Activated naive CD8-positive, alpha-beta T cell treated with anti-CD3 and anti-CD28 coated beads, Interleukin-2, amount 50 U/mL, for 16 hours (primary cell): ENCODE measurements at regions not wholly inside any gene's neighbourhood (a gene's known extent, or its start where the extent isn't known, plus 50 kb on each side); places are given as distances from the start of the nearest gene placed in this dataset.
A peak's percentile ranks its signal among the peaks of the same experiment; 100 is the strongest.

Experiments used
- DNase-seq: peaks from one replicate; pipeline ENCODE4 v3.0.0-alpha.2; 2020; ENCODE audit warnings: low read depth, low spot score

- DNase-seq, result no peak
Observed at GRCh38 chr3:102113421-102114041, 264.2 kb downstream of the NFKBIZ start.

GRCh38 chr3:102114264-102114979 lies 265.1 kb downstream of the NFKBIZ start:
- DNase-seq, result peak; percentile 4

DNA sequence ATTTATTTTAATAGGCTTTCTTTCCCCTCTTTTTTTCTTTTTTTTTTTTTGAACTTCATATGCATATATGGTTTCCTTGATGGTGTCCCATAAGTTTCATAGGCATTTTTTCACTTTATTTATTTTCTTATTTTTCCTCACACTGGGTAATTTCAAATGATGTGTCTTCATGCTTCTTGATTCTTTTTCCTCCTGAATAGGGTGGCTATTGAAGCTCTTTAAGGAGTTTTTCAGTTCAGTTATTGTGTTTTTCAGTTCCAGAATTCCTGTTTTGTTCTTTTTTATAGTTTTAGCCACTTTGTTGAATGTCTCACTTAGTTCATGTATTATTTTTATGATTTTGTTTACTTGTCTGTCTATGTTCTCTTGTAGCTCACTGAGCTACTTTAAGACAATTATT lies 273.2 kb downstream of the NFKBIZ start:
- no peak for DNase-seq

DNA sequence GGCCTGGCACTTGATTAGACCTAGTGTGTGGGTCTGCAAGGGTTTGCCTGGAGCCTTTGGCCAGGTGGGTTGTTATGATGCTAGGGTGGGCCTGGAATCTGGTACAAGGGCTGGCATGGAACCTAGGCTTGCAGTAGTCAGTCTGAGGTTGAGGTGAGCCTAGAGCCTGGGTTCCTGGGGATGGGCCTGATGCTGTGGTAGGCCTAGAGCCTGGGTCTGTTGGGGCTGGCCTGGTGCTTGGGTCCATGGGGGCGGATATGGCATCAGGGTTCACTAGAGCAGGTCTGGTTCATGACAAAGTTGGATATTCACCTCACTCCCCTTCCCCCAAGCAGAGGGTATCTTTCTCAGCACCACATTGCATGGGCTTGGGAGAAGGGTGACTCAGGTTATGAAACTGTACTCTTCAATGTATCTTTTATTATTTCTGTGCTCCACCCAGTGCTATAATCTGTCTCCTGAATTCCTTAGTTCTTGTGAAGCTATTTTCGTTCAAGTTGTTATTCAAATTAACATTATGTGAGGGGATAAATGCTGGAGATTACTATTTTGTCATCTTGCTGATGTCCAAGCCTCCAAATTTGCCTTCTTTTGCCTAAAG lies 274.4 kb downstream of the NFKBIZ start:
- DNase-seq, result no peak

DNA sequence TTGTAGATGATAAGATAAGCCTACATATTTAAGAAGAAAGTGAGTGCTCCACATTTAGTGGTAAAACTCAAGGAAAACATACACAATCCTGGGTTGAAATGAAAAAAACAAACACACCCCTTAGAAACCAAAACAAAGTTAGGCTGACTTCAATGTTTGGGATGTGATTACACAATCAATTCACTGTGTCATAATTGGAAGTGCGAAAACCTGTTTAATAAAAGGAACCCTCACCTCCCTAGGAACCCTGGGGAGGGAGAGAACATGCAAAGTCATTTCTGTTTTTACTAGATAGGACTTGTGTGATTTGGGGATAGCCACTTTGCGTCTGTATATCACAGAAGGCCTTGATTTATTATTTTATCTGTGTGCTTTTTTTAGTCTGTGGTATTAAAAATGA lies 275.0 kb downstream of the NFKBIZ start:
- no peak for DNase-seq

GRCh38 chr3:102124704-102125103 lies 275.4 kb downstream of the NFKBIZ start:
- DNase-seq, result no peak

GRCh38 chr3:102125197-102125993 lies 276.1 kb downstream of the NFKBIZ start:
- no peak for DNase-seq

DNA sequence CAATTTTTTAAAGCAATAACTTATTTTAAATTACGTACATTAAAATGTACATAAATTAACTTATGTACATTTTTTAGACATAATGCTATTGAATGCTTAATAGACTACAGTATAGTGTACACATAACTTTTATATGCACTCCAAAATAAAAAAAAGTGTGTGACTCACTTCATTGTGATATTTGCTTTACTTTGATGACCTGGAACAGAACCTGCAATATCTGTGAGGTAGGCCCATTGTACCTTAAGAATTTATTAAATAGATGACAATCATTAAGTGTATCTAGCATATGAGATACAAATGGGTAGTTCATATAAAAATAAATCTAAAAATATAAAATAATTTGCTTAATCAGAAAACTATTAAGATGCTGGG lies 276.7 kb downstream of the NFKBIZ start:
- DNase-seq, result no peak

- no peak for DNase-seq
Observed at GRCh38 chr3:102129760-102130608, 280.7 kb downstream of the NFKBIZ start.

GRCh38 chr3:102132370-102132769 lies 283.1 kb downstream of the NFKBIZ start:
- no peak for DNase-seq

DNA sequence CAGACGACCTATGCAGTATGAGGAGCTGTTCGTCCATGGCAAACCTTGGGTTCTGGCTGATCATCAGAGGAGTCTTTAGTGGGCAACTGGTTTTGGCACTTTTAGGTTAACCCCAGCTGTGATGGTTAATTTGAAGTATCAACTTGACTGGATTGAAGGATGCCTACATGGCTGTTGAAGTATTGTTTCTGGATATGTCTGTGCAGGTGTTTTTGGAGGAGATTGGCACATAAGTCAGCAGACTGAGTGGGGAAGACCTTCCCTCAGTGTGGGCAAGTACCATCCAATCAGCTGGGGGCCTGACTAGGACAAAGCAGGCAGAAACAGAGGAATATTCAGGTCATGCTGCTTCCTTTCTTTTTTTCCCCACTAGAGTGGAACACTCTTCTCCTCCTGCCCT lies 284.1 kb downstream of the NFKBIZ start:
- DNase-seq, result no peak

DNA sequence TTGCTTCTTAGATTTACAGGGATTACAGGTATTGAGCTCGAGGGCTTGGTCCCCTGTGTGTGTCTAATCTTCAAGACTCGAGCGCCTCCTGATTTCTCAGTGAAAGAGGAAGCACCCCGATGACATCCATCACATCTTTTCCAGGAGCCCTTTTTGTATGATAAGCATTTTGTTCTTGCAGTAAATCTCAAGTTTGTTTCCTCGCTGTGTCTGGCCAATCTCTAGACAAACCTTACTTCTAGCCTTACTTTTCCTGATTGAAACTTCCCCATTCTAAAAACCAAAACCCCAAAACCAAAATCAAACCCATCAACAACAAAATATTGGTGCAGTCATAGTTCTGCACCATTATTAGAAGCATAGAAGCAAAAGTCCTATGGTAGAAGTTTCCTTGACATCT lies 286.0 kb downstream of the NFKBIZ start:
- DNase-seq, result no peak

DNA sequence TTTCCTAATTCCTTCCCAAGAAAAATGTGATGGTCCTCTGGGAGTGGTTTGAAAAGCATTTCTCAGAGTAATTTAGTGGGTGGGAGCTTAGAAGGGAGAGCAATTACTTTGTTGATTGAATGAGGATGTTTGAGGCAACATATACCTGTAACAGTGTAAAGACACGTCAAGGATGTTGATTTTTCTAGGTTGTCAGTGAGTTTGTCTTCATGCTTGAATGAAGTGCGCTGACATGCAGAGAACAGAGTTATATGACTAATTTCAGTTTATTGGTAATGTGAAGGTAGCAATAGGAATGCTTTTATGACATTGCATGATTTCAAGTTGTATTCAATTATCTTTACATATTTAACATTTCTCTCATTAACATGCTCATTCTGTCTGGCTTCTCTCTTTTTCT lies 286.9 kb downstream of the NFKBIZ start:
- DNase-seq, result no peak

DNA sequence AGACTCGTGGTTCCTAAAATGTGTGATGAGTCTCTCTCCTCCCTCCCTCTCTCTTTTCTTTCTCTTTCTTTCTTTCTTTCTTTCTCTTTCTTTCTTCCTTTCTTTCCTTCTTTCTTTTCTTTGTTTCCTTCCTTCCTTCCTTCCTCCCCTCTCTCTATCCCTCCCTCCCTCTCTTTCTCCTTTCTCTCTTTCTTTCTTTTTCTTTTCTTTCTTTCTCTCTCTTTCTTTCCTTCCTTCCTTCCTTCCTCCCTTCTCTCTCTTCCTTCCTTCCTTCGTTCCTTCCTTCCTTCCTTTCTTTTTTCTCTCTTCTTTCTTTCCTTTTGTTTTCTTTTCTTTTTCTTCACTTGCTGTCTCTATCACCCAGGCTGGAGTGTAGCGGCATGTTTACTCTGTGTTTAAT lies 290.8 kb downstream of the NFKBIZ start:
- no peak for DNase-seq

GRCh38 chr3:102141096-102141927 lies 292.0 kb downstream of the NFKBIZ start:
- no peak for DNase-seq

GRCh38 chr3:102141928-102142239 lies 292.6 kb downstream of the NFKBIZ start:
- no peak for DNase-seq

- no peak for DNase-seq
Observed at GRCh38 chr3:102142379-102143060, 292.3 kb upstream of the ZPLD1 start.

DNA sequence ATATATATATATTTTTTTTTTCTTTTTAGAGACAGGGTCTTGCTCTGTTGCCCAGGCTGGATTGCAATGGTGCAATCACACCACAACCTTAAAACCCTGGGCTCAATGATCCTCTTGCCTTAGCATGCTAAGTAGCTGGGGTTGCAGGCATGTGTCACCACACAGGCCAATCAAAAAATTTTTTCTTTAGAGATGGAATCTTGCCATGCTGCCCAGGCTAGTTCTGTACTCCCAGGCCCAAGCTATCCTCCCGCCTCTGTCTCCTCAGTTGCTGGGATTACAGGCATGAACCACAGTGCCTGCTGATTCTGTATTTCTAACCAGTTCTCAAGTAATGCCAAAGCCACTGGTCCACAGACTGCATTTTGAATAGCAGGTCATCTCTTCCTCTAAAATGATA lies 291.3 kb upstream of the ZPLD1 start:
- no peak for DNase-seq

GRCh38 chr3:102144063-102144462 lies 290.8 kb upstream of the ZPLD1 start:
- DNase-seq, result no peak
